Astrocyte (in vitro differentiated cells and primary cell): ENCODE measurements at regions not wholly inside any gene's neighbourhood (a gene's known extent, or its start where the extent isn't known, plus 50 kb on each side); places are given as distances from the start of the nearest gene placed in this dataset.

ENCODE experiments used
- EZH2 ChIP-seq: IDR thresholded peaks from 2 replicates; pipeline ENCODE4 v1.6.1; 2012; ENCODE audit warnings: mild to moderate bottlenecking, low read length, inconsistent platforms; ENCODE audit not compliant: insufficient read depth
- TF ChIP-seq, protein P1 (sequence below): IDR thresholded peaks from 2 replicates; pipeline ENCODE4 v1.5.1; 2011; ENCODE audit warnings: low read depth, mild to moderate bottlenecking, inconsistent platforms, low read length, moderate library complexity; ENCODE audit not compliant: insufficient read depth

DNA sequence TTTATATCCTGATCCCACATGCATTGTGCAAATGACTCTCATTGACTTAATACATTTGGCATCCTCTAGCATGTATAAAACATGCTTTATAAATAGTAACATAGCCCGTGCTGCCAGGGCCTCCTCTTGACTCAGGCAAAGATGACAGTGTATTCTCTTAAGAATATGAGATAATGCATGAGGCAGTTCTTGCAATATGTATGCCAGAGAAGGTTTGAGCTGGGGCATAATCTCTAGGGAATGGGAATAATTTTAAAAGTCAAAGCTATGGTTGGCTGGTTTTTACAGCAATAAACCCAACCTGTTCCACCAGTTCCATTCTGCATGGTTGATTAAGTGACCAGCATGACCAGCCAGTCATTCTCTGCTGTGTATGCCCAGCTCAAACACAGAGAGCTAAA, 179.0 kb upstream of the PFN2 start:
- TF ChIP-seq, protein P1, sequence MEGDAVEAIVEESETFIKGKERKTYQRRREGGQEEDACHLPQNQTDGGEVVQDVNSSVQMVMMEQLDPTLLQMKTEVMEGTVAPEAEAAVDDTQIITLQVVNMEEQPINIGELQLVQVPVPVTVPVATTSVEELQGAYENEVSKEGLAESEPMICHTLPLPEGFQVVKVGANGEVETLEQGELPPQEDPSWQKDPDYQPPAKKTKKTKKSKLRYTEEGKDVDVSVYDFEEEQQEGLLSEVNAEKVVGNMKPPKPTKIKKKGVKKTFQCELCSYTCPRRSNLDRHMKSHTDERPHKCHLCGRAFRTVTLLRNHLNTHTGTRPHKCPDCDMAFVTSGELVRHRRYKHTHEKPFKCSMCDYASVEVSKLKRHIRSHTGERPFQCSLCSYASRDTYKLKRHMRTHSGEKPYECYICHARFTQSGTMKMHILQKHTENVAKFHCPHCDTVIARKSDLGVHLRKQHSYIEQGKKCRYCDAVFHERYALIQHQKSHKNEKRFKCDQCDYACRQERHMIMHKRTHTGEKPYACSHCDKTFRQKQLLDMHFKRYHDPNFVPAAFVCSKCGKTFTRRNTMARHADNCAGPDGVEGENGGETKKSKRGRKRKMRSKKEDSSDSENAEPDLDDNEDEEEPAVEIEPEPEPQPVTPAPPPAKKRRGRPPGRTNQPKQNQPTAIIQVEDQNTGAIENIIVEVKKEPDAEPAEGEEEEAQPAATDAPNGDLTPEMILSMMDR, result no peak
- TF ChIP-seq EZH2, result no peak
